ENCODE measurements at regions not wholly inside any gene's neighbourhood (a gene's known extent, or its start where the extent isn't known, plus 50 kb on each side); places are given as distances from the start of the nearest gene placed in this dataset.

DNA sequence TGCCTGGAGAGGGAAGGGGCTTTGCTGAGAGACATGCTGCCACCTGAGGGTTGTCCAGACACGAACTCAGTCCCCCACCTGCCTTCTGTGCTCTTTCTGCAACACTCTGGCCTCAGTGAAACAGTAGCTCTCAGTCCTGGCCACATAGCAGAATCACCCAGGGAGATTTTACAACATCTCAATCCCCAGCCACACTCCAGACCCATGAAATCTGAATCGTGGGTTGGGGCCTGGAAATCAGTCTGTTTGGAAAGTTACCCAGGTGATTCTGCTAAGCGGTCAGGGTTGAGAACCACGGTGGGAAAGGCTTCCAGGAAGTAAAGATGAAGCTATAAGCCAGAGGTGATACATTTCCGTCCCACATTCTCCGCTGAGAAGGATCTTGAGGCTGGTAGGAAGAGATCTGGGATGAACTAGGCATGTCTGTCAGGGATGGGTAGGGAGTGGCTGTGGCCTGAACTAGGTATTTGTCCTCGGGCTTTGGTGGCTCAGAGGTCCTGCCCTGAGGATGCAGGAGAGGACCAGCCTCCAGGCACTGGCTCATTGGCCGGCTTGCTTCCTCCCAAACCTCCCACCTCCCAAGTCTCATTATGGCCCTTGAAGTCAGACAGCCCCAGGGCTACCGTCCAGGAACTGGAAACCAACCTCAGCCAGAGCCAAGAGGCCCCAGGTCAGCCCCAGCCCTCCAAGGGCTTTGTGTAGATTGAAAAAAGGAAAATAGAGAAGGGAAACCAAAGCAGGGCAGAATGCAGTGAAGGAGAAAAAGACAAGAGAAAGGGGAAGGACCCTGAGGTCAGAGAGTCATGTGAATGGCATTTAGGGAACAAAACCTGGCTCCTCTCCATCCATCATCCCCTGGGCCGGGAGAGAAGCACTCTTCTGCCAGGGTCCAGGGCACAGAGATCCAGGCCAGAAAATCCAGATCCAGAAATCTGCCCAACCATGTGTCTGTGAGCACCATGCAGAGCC is 119.6 kb downstream of the ZFP36L2 start:
- H3K4me1 ChIP-seq (ENCODE audit: control insufficient read depth in 1 of 2, insufficient read depth in 2 of 2, low read length in 2 of 2) = peaks cover 3 to 15% of the 10 kb centered on the region in 2 experiments; a peak in 3 of 4 replicates
- H3K27ac ChIP-seq (ENCODE audit: low read depth, low read length) = no peak overlapping the region
- no peaks in the 10 kb centered on the region for H3K79me2 ChIP-seq (ENCODE audit: insufficient read depth, low read length)
- intact Hi-C loops (cut with micrococcal nuclease) = no loop called here
- no peak overlapping the region for H3K9ac ChIP-seq (ENCODE audit: low read length)
- no peaks in the 10 kb centered on the region for H4K20me1 ChIP-seq (ENCODE audit: insufficient read depth)
- BruUV-seq (replicated peaks) = no TSS peak
- no peaks in the 10 kb centered on the region for H3K9me2 ChIP-seq (ENCODE audit: insufficient read depth)
- H3K9me3 ChIP-seq (ENCODE audit: control insufficient read depth in 1 of 2, insufficient read depth in 1 of 2, low read depth in 1 of 2, low read length in 2 of 2) = no peaks in the 10 kb centered on the region
- DNase-seq (ENCODE audit: low read depth, low spot score) (no peak), ATAC-seq (no peak)
- no peak overlapping the region for H3K4me3 ChIP-seq (replicated peaks in 1 of 2; ENCODE audit: low read depth in 1 of 2, low read length in 2 of 2)
- H3K36me3 ChIP-seq (ENCODE audit: control insufficient read depth in 1 of 2, insufficient read depth in 2 of 2, low read length in 2 of 2) = no peaks in the 10 kb centered on the region
- no peak for TF ChIP-seq ZFX (IDR thresholded peaks at IDR 0.05)
- no peak for TF ChIP-seq POLR2A (IDR thresholded peaks at IDR 0.05; ENCODE audit: borderline replicate concordance, extremely low read depth, insufficient read depth, insufficient read length)
- no peak for TF ChIP-seq TCF7L2 (IDR thresholded peaks at IDR 0.05; ENCODE audit: borderline replicate concordance, extremely low read depth, insufficient read depth, insufficient read length)
- TF ChIP-seq, protein P1, sequence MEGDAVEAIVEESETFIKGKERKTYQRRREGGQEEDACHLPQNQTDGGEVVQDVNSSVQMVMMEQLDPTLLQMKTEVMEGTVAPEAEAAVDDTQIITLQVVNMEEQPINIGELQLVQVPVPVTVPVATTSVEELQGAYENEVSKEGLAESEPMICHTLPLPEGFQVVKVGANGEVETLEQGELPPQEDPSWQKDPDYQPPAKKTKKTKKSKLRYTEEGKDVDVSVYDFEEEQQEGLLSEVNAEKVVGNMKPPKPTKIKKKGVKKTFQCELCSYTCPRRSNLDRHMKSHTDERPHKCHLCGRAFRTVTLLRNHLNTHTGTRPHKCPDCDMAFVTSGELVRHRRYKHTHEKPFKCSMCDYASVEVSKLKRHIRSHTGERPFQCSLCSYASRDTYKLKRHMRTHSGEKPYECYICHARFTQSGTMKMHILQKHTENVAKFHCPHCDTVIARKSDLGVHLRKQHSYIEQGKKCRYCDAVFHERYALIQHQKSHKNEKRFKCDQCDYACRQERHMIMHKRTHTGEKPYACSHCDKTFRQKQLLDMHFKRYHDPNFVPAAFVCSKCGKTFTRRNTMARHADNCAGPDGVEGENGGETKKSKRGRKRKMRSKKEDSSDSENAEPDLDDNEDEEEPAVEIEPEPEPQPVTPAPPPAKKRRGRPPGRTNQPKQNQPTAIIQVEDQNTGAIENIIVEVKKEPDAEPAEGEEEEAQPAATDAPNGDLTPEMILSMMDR (IDR thresholded peaks at IDR 0.05 in 2 of 3, conservative IDR thresholded peaks at IDR 0.05 in 1 of 3; ENCODE audit: borderline replicate concordance in 1 of 3, insufficient read depth in 1 of 3, low read depth in 2 of 3, low read length in 2 of 3) = no peak
- TF ChIP-seq CEBPB (IDR thresholded peaks at IDR 0.05; ENCODE audit: low read depth) = no peak
- TF ChIP-seq, protein P2, sequence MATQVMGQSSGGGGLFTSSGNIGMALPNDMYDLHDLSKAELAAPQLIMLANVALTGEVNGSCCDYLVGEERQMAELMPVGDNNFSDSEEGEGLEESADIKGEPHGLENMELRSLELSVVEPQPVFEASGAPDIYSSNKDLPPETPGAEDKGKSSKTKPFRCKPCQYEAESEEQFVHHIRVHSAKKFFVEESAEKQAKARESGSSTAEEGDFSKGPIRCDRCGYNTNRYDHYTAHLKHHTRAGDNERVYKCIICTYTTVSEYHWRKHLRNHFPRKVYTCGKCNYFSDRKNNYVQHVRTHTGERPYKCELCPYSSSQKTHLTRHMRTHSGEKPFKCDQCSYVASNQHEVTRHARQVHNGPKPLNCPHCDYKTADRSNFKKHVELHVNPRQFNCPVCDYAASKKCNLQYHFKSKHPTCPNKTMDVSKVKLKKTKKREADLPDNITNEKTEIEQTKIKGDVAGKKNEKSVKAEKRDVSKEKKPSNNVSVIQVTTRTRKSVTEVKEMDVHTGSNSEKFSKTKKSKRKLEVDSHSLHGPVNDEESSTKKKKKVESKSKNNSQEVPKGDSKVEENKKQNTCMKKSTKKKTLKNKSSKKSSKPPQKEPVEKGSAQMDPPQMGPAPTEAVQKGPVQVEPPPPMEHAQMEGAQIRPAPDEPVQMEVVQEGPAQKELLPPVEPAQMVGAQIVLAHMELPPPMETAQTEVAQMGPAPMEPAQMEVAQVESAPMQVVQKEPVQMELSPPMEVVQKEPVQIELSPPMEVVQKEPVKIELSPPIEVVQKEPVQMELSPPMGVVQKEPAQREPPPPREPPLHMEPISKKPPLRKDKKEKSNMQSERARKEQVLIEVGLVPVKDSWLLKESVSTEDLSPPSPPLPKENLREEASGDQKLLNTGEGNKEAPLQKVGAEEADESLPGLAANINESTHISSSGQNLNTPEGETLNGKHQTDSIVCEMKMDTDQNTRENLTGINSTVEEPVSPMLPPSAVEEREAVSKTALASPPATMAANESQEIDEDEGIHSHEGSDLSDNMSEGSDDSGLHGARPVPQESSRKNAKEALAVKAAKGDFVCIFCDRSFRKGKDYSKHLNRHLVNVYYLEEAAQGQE (IDR thresholded peaks at IDR 0.05; ENCODE audit: low read depth) = no peak
- no peak for TF ChIP-seq EZH2 (IDR thresholded peaks at IDR 0.05)
- TF ChIP-seq RAD21 (IDR thresholded peaks at IDR 0.05; ENCODE audit: low read depth) = no peak
- TF ChIP-seq, protein P3, sequence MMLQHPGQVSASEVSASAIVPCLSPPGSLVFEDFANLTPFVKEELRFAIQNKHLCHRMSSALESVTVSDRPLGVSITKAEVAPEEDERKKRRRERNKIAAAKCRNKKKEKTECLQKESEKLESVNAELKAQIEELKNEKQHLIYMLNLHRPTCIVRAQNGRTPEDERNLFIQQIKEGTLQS (IDR thresholded peaks at IDR 0.05) = no peak
- H3K4me2 ChIP-seq (ENCODE audit: low read length) = no peak overlapping the region
- RAD21 ChIA-PET (ENCODE audit: low non-redundant PET in 1 of 2, low total read pairs in 2 of 2, uncharacterized antibody in 2 of 2, unreplicated experiment in 2 of 2) = interaction anchor here in 1 of 2 experiments (0.7 kb wide), 1 partner anchor 37 kb away, joined by 3 read pairs; no protein-coding TSS in a partner anchor
- CTCF ChIA-PET = interaction anchor here (1.2 kb wide), 1 partner anchor 24 kb away, joined by 3 read pairs; no protein-coding TSS in a partner anchor
- H2AFZ ChIP-seq (ENCODE audit: low read depth, low read length, poor library complexity, severe bottlenecking) = no peak overlapping the region
- POLR2A ChIA-PET = no interaction called here
- no peaks in the 10 kb centered on the region for H3K27me3 ChIP-seq (ENCODE audit: insufficient read depth, low read length)
